Ammon's horn (tissue), 1 donor: ENCODE measurements at regions not wholly inside any gene's neighbourhood (a gene's known extent, or its start where the extent isn't known, plus 50 kb on each side); places are given as distances from the start of the nearest gene placed in this dataset.
A peak's percentile ranks its signal among the peaks of the same experiment; 100 is the strongest.
"Not testable (repeated sequence)": the region's sequence is repeated elsewhere in the genome, so short reads cannot be mapped to it uniquely, and the experiment has no call there.

ENCODE experiments used
- DNase-seq: peaks from one replicate; pipeline ENCODE4 v3.0.0-alpha.2; 2016; ENCODE audit warnings: low spot score

GRCh38 chr6:96743496-96743895 is 93.8 kb downstream of the GPR63 start:
- no peak for DNase-seq

- DNase-seq = no peak
These were observed 94.6 kb downstream of the GPR63 start for GRCh38 chr6:96742702-96743101.

GRCh38 chr6:96735332-96735731 is 101.9 kb downstream of the GPR63 start:
- no peak for DNase-seq

- no peak for DNase-seq
These were observed 110.1 kb downstream of the GPR63 start for GRCh38 chr6:96727144-96727543.

- peak; percentile 49 for DNase-seq
These were observed 112.0 kb downstream of the GPR63 start for GRCh38 chr6:96725296-96725695.

GRCh38 chr6:96724641-96725040 is 112.6 kb downstream of the GPR63 start:
- DNase-seq = no peak

GRCh38 chr6:96723362-96723761 is 113.9 kb downstream of the GPR63 start:
- no peak for DNase-seq

- no peak for DNase-seq
These were observed 116.0 kb downstream of the GPR63 start for GRCh38 chr6:96721227-96721626.

- DNase-seq = no peak
These were observed 121.1 kb downstream of the GPR63 start for GRCh38 chr6:96716221-96716620.

GRCh38 chr6:96715608-96716007 is 121.7 kb downstream of the GPR63 start:
- DNase-seq = no peak

- no peak for DNase-seq
These were observed 132.6 kb downstream of the GPR63 start for GRCh38 chr6:96704713-96705112.

- DNase-seq = no peak
These were observed 134.7 kb downstream of the GPR63 start for GRCh38 chr6:96702626-96703025.

GRCh38 chr6:96700915-96701314 is 136.4 kb downstream of the GPR63 start:
- no peak for DNase-seq

- DNase-seq = not testable (repeated sequence)
These were observed 131.5 kb downstream of the FHL5 start for GRCh38 chr6:96694429-96694828.

GRCh38 chr6:96687121-96687520 is 124.2 kb downstream of the FHL5 start:
- no peak for DNase-seq

- no peak for DNase-seq
These were observed 122.8 kb downstream of the FHL5 start for GRCh38 chr6:96685702-96686101.

- no peak for DNase-seq
These were observed 121.0 kb downstream of the FHL5 start for GRCh38 chr6:96683819-96684528.

- DNase-seq = no peak
These were observed 119.1 kb downstream of the FHL5 start for GRCh38 chr6:96682017-96682416.

- DNase-seq = peak; percentile 7
These were observed 112.7 kb downstream of the FHL5 start for GRCh38 chr6:96675597-96675996.
